Epithelial cell of proximal tubule (primary cell): ENCODE measurements at regions not wholly inside any gene's neighbourhood (a gene's known extent, or its start where the extent isn't known, plus 50 kb on each side); places are given as distances from the start of the nearest gene placed in this dataset.

Experiments used
- DNase-seq: peaks from one replicate; pipeline ENCODE4 v3.0.0-alpha.2; 2011; ENCODE audit warnings: low read depth
- H3K4me3 ChIP-seq: 2 replicates; pipeline ENCODE4 v1.5.1; 2011; ENCODE audit warnings: low read depth, mild to moderate bottlenecking, low read length
- CTCF ChIP-seq: conservative IDR thresholded peaks from 2 replicates; pipeline ENCODE4 v1.5.1; 2012; ENCODE audit warnings: low read depth, mild to moderate bottlenecking, low read length

GRCh38 chr10:107900131-107900530, 735.6 kb upstream of the SORCS1 start:
- no peak for TF ChIP-seq CTCF
- no peak overlapping the region for H3K4me3 ChIP-seq
- no peak for DNase-seq

GRCh38 chr10:107899502-107900062, 735.1 kb upstream of the SORCS1 start:
- DNase-seq, result no peak
- H3K4me3 ChIP-seq, result no peak overlapping the region
- no peak for TF ChIP-seq CTCF

GRCh38 chr10:107899075-107899474, 734.6 kb upstream of the SORCS1 start:
- no peak overlapping the region for H3K4me3 ChIP-seq
- no peak for TF ChIP-seq CTCF
- DNase-seq, result no peak

- TF ChIP-seq CTCF, result no peak
- H3K4me3 ChIP-seq, result no peak overlapping the region
- no peak for DNase-seq
Observed at GRCh38 chr10:107898392-107898791, 733.9 kb upstream of the SORCS1 start.

- no peak for TF ChIP-seq CTCF
- H3K4me3 ChIP-seq, result no peak overlapping the region
- DNase-seq, result no peak
Observed at GRCh38 chr10:107894516-107894915, 730.0 kb upstream of the SORCS1 start.

GRCh38 chr10:107889105-107889504, 724.6 kb upstream of the SORCS1 start:
- TF ChIP-seq CTCF, result no peak
- no peak for DNase-seq
- H3K4me3 ChIP-seq, result no peak overlapping the region

GRCh38 chr10:107880185-107880584, 715.7 kb upstream of the SORCS1 start:
- no peak overlapping the region for H3K4me3 ChIP-seq
- TF ChIP-seq CTCF, result no peak
- no peak for DNase-seq
